HG03378 (cell line): ENCODE measurements at regions not wholly inside any gene's neighbourhood (a gene's known extent, or its start where the extent isn't known, plus 50 kb on each side); places are given as distances from the start of the nearest gene placed in this dataset.
"Not testable (repeated sequence)": the region's sequence is repeated elsewhere in the genome, so short reads cannot be mapped to it uniquely, and the experiment has no call there.

ENCODE experiments used
- ATAC-seq: cut with Tn5 transposase; IDR thresholded peaks from one replicate; pipeline ENCODE4 v1.9.1; 2021; ENCODE audit warnings: mild to moderate bottlenecking, moderate library complexity; ENCODE audit not compliant: unreplicated experiment

- ATAC-seq, result not testable (repeated sequence)
Observed at GRCh38 chr6:127406722-127407121, 52.5 kb downstream of the KIAA0408 start.

GRCh38 chr6:127406122-127406521 is 53.1 kb downstream of the KIAA0408 start:
- no peak for ATAC-seq

- ATAC-seq, result no peak
Observed at GRCh38 chr6:127404594-127405178, 54.5 kb downstream of the KIAA0408 start.

GRCh38 chr6:127404133-127404532 is 55.1 kb downstream of the KIAA0408 start:
- peak; percentile 76 for ATAC-seq

- peak; percentile 85 for ATAC-seq
Observed at GRCh38 chr6:127403636-127404035, 55.6 kb downstream of the KIAA0408 start.

- peak; percentile 33 for ATAC-seq
Observed at GRCh38 chr6:127402890-127403617, 56.1 kb downstream of the KIAA0408 start.

GRCh38 chr6:127397729-127398630 is 54.6 kb upstream of the ECHDC1 start:
- ATAC-seq, result no peak

GRCh38 chr6:127397171-127397597 is 53.8 kb upstream of the ECHDC1 start:
- not testable (repeated sequence) for ATAC-seq
